SK-N-SH (cell line): ENCODE measurements at regions not wholly inside any gene's neighbourhood (a gene's known extent, or its start where the extent isn't known, plus 50 kb on each side); places are given as distances from the start of the nearest gene placed in this dataset.
"Not testable (repeated sequence)": the region's sequence is repeated elsewhere in the genome, so short reads cannot be mapped to it uniquely, and the experiment has no call there.

Experiments
- CTCF ChIA-PET: fragments of 300-600, 350-600 bp; formaldehyde crosslinking; extraction: SDS; loops from one replicate; lab custom pipeline; 2021; lab: Yijun Ruan, JAX
- POLR2A ChIA-PET: fragments of 350-600 bp; sonication (Branson Sonifier 250); formaldehyde crosslinking; extraction: SDS; loops from one replicate; lab custom pipeline; 2020; ENCODE audit warnings: antibody characterized with exemption, inconsistent platforms; lab: Yijun Ruan, JAX
- DNase-seq: peaks from one replicate; pipeline ENCODE4 v3.0.0; 2012
- H2AFZ ChIP-seq: fragments of 200-600 bp; sonication (generic); 2 replicates; pipeline ENCODE4 v1.8.1; 2016; ENCODE audit warnings: antibody characterized with exemption, mild to moderate bottlenecking, low read depth
- H3F3A ChIP-seq: fragments of 200-600 bp; sonication (generic); replicated peaks from 2 replicates; pipeline ENCODE3; 2016; ENCODE audit warnings: antibody characterized with exemption, mild to moderate bottlenecking; ENCODE audit not compliant: insufficient read depth
- H3K27ac ChIP-seq, 2 experiments: fragments of 200-500 bp in 1 of 2; fragments of 200-600 bp in 1 of 2; sonication (Bioruptor generic) in 1 of 2; sonication (generic), shearing (Covaris generic) in 1 of 2; 2 replicates each; pipeline versions ENCODE4 v1.5.1 to v1.6.1; 2014 to 2016; ENCODE audit warnings: low read depth in 2 of 2, inconsistent platforms in 1 of 2, low read length in 1 of 2, mild to moderate bottlenecking in 1 of 2, mixed read lengths in 1 of 2
- H3K27me3 ChIP-seq: fragments of 200-600 bp; sonication (generic), shearing (Covaris generic); 2 replicates; pipeline ENCODE4 v1.6.1; 2016; ENCODE audit warnings: mixed run types; ENCODE audit not compliant: insufficient read depth
- H3K36me3 ChIP-seq, 2 experiments: fragments of 200-500 bp in 1 of 2; fragments of 200-600 bp in 1 of 2; sonication (Bioruptor generic) in 1 of 2; sonication (generic) in 1 of 2; replicated peaks in 1 of 2; 2 replicates each; pipeline versions ENCODE3 to v1.5.1; 2014 to 2016; ENCODE audit warnings: low read length in 1 of 2, mild to moderate bottlenecking in 1 of 2; ENCODE audit not compliant: insufficient read depth in 2 of 2, control insufficient read depth in 1 of 2
- H3K4me1 ChIP-seq, 2 experiments: fragments of 200-500 bp in 1 of 2; fragments of 200-600 bp in 1 of 2; sonication (Bioruptor generic) in 1 of 2; sonication (generic), shearing (Covaris generic) in 1 of 2; 2 replicates each; pipeline versions ENCODE4 v1.5.1 to v1.6.1; 2014 to 2016; ENCODE audit warnings: low read depth in 1 of 2, low read length in 1 of 2, mixed run types in 1 of 2; ENCODE audit not compliant: insufficient read depth in 2 of 2, control insufficient read depth in 1 of 2
- H3K4me2 ChIP-seq: fragments of 200-600 bp; sonication (generic), shearing (Covaris generic); 2 replicates; pipeline ENCODE4 v1.6.1; 2017; ENCODE audit warnings: mixed run types
- H3K4me3 ChIP-seq, 2 experiments: fragments of 200-500 bp in 1 of 2; fragments of 200-600 bp in 1 of 2; sonication (Bioruptor generic) in 1 of 2; sonication (generic), shearing (Covaris generic) in 1 of 2; 2 replicates each; pipeline versions ENCODE4 v1.5.1 to v1.8.1; 2014 to 2016; ENCODE audit warnings: low read depth in 2 of 2, inconsistent platforms in 1 of 2, low read length in 1 of 2, mild to moderate bottlenecking in 1 of 2, mixed read lengths in 1 of 2, moderate library complexity in 1 of 2
- H3K79me2 ChIP-seq: fragments of 200-600 bp; sonication (generic); 2 replicates; pipeline ENCODE4 v1.8.1; 2017; ENCODE audit warnings: mild to moderate bottlenecking; ENCODE audit not compliant: insufficient read depth
- H3K9ac ChIP-seq: fragments of 200-600 bp; sonication (generic); 2 replicates; pipeline ENCODE4 v1.6.1; 2017; ENCODE audit warnings: mixed run types
- H3K9me2 ChIP-seq: fragments of 200-600 bp; sonication (generic); 2 replicates; pipeline ENCODE4 v1.6.1; 2017; ENCODE audit warnings: mixed run types
- H3K9me3 ChIP-seq: fragments of 200-600 bp; sonication (generic); 2 replicates; pipeline ENCODE4 v1.6.1; 2017; ENCODE audit warnings: mixed run types, mild to moderate bottlenecking, moderate library complexity
- H4K20me1 ChIP-seq: fragments of 200-600 bp; sonication (generic); 2 replicates; pipeline ENCODE4 v1.6.1; 2017; ENCODE audit warnings: mild to moderate bottlenecking, mixed run types; ENCODE audit not compliant: insufficient read depth
- EP300 ChIP-seq, 2 experiments: IDR thresholded peaks; 2 replicates each; pipeline versions ENCODE4 v1.4.0 to v1.6.1; 2012; ENCODE audit warnings: borderline replicate concordance in 1 of 2, low read depth in 1 of 2, low read length in 1 of 2
- EZH2phosphoT487 ChIP-seq: fragments of 200-600 bp; sonication (generic); IDR thresholded peaks from 2 replicates; pipeline ENCODE4 v1.6.1; 2017; ENCODE audit warnings: low read depth, mixed run types, mild to moderate bottlenecking, antibody characterized with exemption, moderate library complexity, borderline replicate concordance
- JUND ChIP-seq: IDR thresholded peaks from 2 replicates; pipeline ENCODE4 v1.4.0; 2012
- MAX ChIP-seq: IDR thresholded peaks from 2 replicates; pipeline ENCODE4 v1.4.0; 2012; ENCODE audit warnings: low read depth
- MEF2A ChIP-seq: IDR thresholded peaks from 2 replicates; pipeline ENCODE4 v1.4.0; 2012; ENCODE audit warnings: low read depth, borderline replicate concordance
- RAD21 ChIP-seq: IDR thresholded peaks from 2 replicates; pipeline ENCODE4 v1.6.1; 2012; ENCODE audit warnings: mild to moderate bottlenecking, low read length
- REST ChIP-seq: IDR thresholded peaks from 2 replicates; pipeline ENCODE4 v1.6.1; 2012; ENCODE audit warnings: mild to moderate bottlenecking, low read depth, low read length, moderate library complexity
- RFX5 ChIP-seq: IDR thresholded peaks from 2 replicates; pipeline ENCODE4 v1.6.1; 2012; ENCODE audit warnings: mild to moderate bottlenecking, improper control_type of control experiment, low read length
- TCF12 ChIP-seq: IDR thresholded peaks from 2 replicates; pipeline ENCODE4 v1.4.0; 2012
- USF1 ChIP-seq: IDR thresholded peaks from 2 replicates; pipeline ENCODE4 v1.4.0; 2012; ENCODE audit warnings: low read depth, borderline replicate concordance
- ZBTB33 ChIP-seq: IDR thresholded peaks from 2 replicates; pipeline ENCODE4 v1.4.0; 2012; ENCODE audit warnings: low read depth, borderline replicate concordance
- WGBS: methylation state at CpG from one replicate; pipeline ENCODE4 v1.1.6; 2017; ENCODE audit warnings: low lambda C conversion rate; 5-methylcytosine and 5-hydroxymethylcytosine counted together

GRCh38 chr4:188796600-188796999, 657.4 kb downstream of the TRIML1 start:
- 90% methylated on average over 41 of the region's 46 CpGs for WGBS
- CTCF ChIA-PET, H3K27me3 ChIP-seq, H3K4me1 ChIP-seq, H3F3A ChIP-seq, H3K9me2 ChIP-seq, POLR2A ChIA-PET, H3K36me3 ChIP-seq, H3K4me2 ChIP-seq, H3K4me3 ChIP-seq, H3K79me2 ChIP-seq, H3K9me3 ChIP-seq, H4K20me1 ChIP-seq, H2AFZ ChIP-seq, DNase-seq, H3K9ac ChIP-seq, H3K27ac ChIP-seq: not testable (repeated sequence)

GRCh38 chr4:188797011-188797410, 657.8 kb downstream of the TRIML1 start:
- 67% methylated on average over 9 of the region's 32 CpGs for WGBS
- CTCF ChIA-PET, H2AFZ ChIP-seq, H4K20me1 ChIP-seq, H3K27me3 ChIP-seq, H3K4me1 ChIP-seq, H3K9me3 ChIP-seq, DNase-seq, H3K79me2 ChIP-seq, POLR2A ChIA-PET, H3K9ac ChIP-seq, H3K9me2 ChIP-seq, H3K4me3 ChIP-seq, H3F3A ChIP-seq, H3K27ac ChIP-seq, H3K4me2 ChIP-seq, H3K36me3 ChIP-seq: not testable (repeated sequence)

GRCh38 chr4:188804861-188805260, 665.6 kb downstream of the TRIML1 start:
- no peaks in the 10 kb centered on the region for H4K20me1 ChIP-seq
- TF ChIP-seq RFX5 = no peak
- no peak for TF ChIP-seq JUND
- TF ChIP-seq RAD21 = no peak
- CTCF ChIA-PET = no interaction called here

GRCh38 chr4:188811121-188811520, 671.9 kb downstream of the TRIML1 start:
- no peak overlapping the region for H3K27ac ChIP-seq
- no peaks in the 10 kb centered on the region for H3K27me3 ChIP-seq
- no peak overlapping the region for H2AFZ ChIP-seq
- H3K36me3 ChIP-seq = no peaks in the 10 kb centered on the region
- no peak overlapping the region for H3K4me3 ChIP-seq
- CTCF ChIA-PET = no interaction called here
- no peak overlapping the region for H3K9ac ChIP-seq
- no peaks in the 10 kb centered on the region for H3K9me2 ChIP-seq
- DNase-seq = no peak
- no peaks in the 10 kb centered on the region for H3F3A ChIP-seq
- POLR2A ChIA-PET = no interaction called here
- WGBS = 56% methylated on average over 1 of the region's 1 CpG
- H4K20me1 ChIP-seq = no peaks in the 10 kb centered on the region
- H3K79me2 ChIP-seq = no peaks in the 10 kb centered on the region
- H3K4me2 ChIP-seq = no peak overlapping the region
- H3K4me1 ChIP-seq = no peaks in the 10 kb centered on the region
- H3K9me3 ChIP-seq = no peaks in the 10 kb centered on the region
- TF ChIP-seq TCF12 (no peak), EP300 (IDR thresholded peaks at IDR 0.05; ENCODE audit: borderline replicate concordance in 1 of 2, low read depth in 1 of 2, low read length in 1 of 2) (no peak), MAX (no peak), ZBTB33 (no peak), USF1 (no peak), EZH2phosphoT487 (no peak), MEF2A (no peak), REST (no peak)

More at GRCh38 chr4:188804861-188805260, 665.6 kb downstream of the TRIML1 start:
- Histone ChIP-seq H3K9me3 (no peaks in the 10 kb centered on the region), H3K79me2 (no peaks in the 10 kb centered on the region), H3K4me3 (no peak overlapping the region), H3K27ac (no peak overlapping the region), H3K36me3 (no peaks in the 10 kb centered on the region), H3K9ac (no peak overlapping the region), H3K4me2 (no peak overlapping the region), H3K9me2 (no peaks in the 10 kb centered on the region), H3F3A (no peaks in the 10 kb centered on the region), H3K27me3 (no peaks in the 10 kb centered on the region), H2AFZ (no peak overlapping the region), H3K4me1 (no peaks in the 10 kb centered on the region)
- POLR2A ChIA-PET = no interaction called here
- DNase-seq = no peak
- WGBS = 31% methylated on average over 4 of the region's 4 CpGs
